HFF-Myc (cell line): ENCODE measurements at regions not wholly inside any gene's neighbourhood (a gene's known extent, or its start where the extent isn't known, plus 50 kb on each side); places are given as distances from the start of the nearest gene placed in this dataset.

ENCODE experiments used
- DNase-seq: peaks from one replicate; pipeline ENCODE4 v3.0.0-alpha.2; 2011; ENCODE audit warnings: low read depth; ENCODE audit errors: extremely low read depth
- H3K4me3 ChIP-seq: replicated peaks from 2 replicates; pipeline ENCODE4 v1.5.1; 2011; ENCODE audit warnings: low read depth, mild to moderate bottlenecking, control low read depth, low read length
- CTCF ChIP-seq: IDR thresholded peaks from 2 replicates; pipeline ENCODE4 v1.5.1; 2012; ENCODE audit warnings: mild to moderate bottlenecking, low read depth, low read length, control low read depth; ENCODE audit errors: missing control alignments

- no peak for DNase-seq
- H3K4me3 ChIP-seq, result no peak overlapping the region
- TF ChIP-seq CTCF, result no peak
These were observed 61.6 kb downstream of the CCDC71L start for GRCh38 chr7:106599343-106599698.

GRCh38 chr7:106598663-106599342, 62.2 kb downstream of the CCDC71L start:
- no peak for TF ChIP-seq CTCF
- DNase-seq, result peak; percentile 45
- peak overlapping the region; percentile 23; the same call in 1 of the 2 replicates for H3K4me3 ChIP-seq

GRCh38 chr7:106597751-106598546, 63.0 kb downstream of the CCDC71L start:
- H3K4me3 ChIP-seq, result no peak overlapping the region
- TF ChIP-seq CTCF, result no peak
- DNase-seq, result no peak

GRCh38 chr7:106597014-106597413, 63.9 kb downstream of the CCDC71L start:
- no peak for DNase-seq
- no peak overlapping the region for H3K4me3 ChIP-seq
- TF ChIP-seq CTCF, result no peak

- H3K4me3 ChIP-seq, result no peak overlapping the region
- TF ChIP-seq CTCF, result no peak
- no peak for DNase-seq
These were observed 65.0 kb downstream of the CCDC71L start for GRCh38 chr7:106595922-106596321.

GRCh38 chr7:106593028-106593417, 67.9 kb downstream of the CCDC71L start:
- no peak for TF ChIP-seq CTCF
- H3K4me3 ChIP-seq, result no peak overlapping the region
- no peak for DNase-seq
